ENCODE measurements at regions not wholly inside any gene's neighbourhood (a gene's known extent, or its start where the extent isn't known, plus 50 kb on each side); places are given as distances from the start of the nearest gene placed in this dataset.

GRCh38 chr3:66720508-66720907 lies 219.7 kb upstream of the LRIG1 start:
- Histone ChIP-seq H2AFZ (ENCODE audit: low read depth, low read length) (no peak overlapping the region), H3K4me2 (ENCODE audit: insufficient read depth, low read length) (no peak overlapping the region), H3K9ac (replicated peaks; ENCODE audit: extremely low read depth, insufficient read depth, low read length) (no peak overlapping the region), H3K9me3 (replicated peaks; ENCODE audit: control insufficient read depth, insufficient read depth, low read length) (no peaks in the 10 kb centered on the region), H3K9me1 (replicated peaks; ENCODE audit: control insufficient read depth, extremely low read depth, insufficient read depth, low read length) (no peaks in the 10 kb centered on the region), H3K27me3 (ENCODE audit: control insufficient read depth in 2 of 2, insufficient read depth in 2 of 2, low read length in 2 of 2) (no peaks in the 10 kb centered on the region), H3K27ac (ENCODE audit: insufficient read depth, low read depth, low read length) (no peak overlapping the region), H3K36me3 (ENCODE audit: control insufficient read depth in 2 of 2, extremely low read depth in 1 of 2, insufficient read depth in 2 of 2, low read length in 2 of 2) (no peaks in the 10 kb centered on the region), H3K79me2 (ENCODE audit: control insufficient read depth, insufficient read depth, low read length) (no peaks in the 10 kb centered on the region), H3K4me3 (replicated peaks in 1 of 3; ENCODE audit: insufficient read depth in 1 of 3, low read depth in 1 of 3, low read length in 3 of 3) (no peak overlapping the region), H3K4me1 (ENCODE audit: control insufficient read depth, extremely low read depth, insufficient read depth, low read length) (peaks cover 12% of the 10 kb centered on the region), H4K20me1 (replicated peaks; ENCODE audit: control insufficient read depth, extremely low read depth, insufficient read depth, low read length) (no peaks in the 10 kb centered on the region)
- dilution Hi-C loops (cut with MboI; ENCODE audit: extremely low pct_ligation_motif_present, low sequenced_read_pairs), result no loop called here
- POLR2A ChIA-PET, result no interaction called here
- TF ChIP-seq GATA2 (IDR thresholded peaks at IDR 0.05; ENCODE audit: insufficient read depth, insufficient read length, low read depth, low read length) (no peak), FOS (IDR thresholded peaks at IDR 0.05; ENCODE audit: borderline replicate concordance, insufficient read depth, low read length) (no peak), JUN (IDR thresholded peaks at IDR 0.05; ENCODE audit: borderline replicate concordance, insufficient read depth, insufficient read length, low read depth) (no peak), MYC (IDR thresholded peaks at IDR 0.05; ENCODE audit: low read depth, low read length) (no peak), CTCF (IDR thresholded peaks at IDR 0.05; ENCODE audit: extremely low read depth in 1 of 2, insufficient read depth in 1 of 2, low read depth in 1 of 2, low read length in 2 of 2) (no peak), EZH2 (IDR thresholded peaks at IDR 0.05; ENCODE audit: borderline replicate concordance, low read depth, low read length, severe bottlenecking) (no peak), POLR2A (IDR thresholded peaks at IDR 0.05; ENCODE audit: low read depth, low read length) (no peak), MAX (IDR thresholded peaks at IDR 0.05; ENCODE audit: insufficient read depth, insufficient read length) (no peak), POLR2AphosphoS5 (IDR thresholded peaks at IDR 0.05; ENCODE audit: insufficient read depth, low read depth, low read length) (no peak)
- CTCF ChIA-PET, result no interaction called here
- intact Hi-C loops (cut with micrococcal nuclease), result no loop called here
- no TSS peak for BruUV-seq (replicated peaks)
- DNase-seq (ENCODE audit: low read depth, low spot score), result no peak
- FAIRE-seq, result no peak

Data from endothelial cell of umbilical vein (primary cell).